ENCODE measurements at regions not wholly inside any gene's neighbourhood (a gene's known extent, or its start where the extent isn't known, plus 50 kb on each side); places are given as distances from the start of the nearest gene placed in this dataset.
A peak's percentile ranks its signal among the peaks of the same experiment; 100 is the strongest.
"Not testable (repeated sequence)": the region's sequence is repeated elsewhere in the genome, so short reads cannot be mapped to it uniquely, and the experiment has no call there.

DNA sequence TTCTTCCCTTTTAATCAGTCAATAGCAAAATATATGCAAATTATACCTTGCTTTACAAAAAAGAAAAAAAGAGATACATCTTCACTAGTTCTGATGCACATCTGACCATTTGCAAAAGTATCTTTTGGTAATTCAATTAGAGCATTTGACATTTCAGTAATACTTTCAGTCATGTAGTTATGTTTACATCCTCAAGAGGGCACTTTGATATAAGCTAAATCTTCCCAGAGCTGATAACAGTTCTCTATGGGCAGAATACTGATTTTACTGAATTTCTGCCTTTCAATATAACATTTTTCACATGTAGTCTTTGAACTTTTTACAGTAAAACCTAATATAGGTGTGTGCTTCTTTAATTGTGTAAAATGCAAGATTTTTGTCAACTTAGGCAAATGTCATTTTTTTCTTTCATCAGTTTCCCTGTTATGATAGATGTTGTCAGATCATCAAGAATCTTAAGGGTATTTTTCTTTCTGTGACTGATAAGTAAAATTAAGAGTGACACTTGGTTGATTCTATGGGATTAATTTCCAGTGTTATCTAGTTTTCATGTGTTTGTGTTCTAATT is 703.5 kb upstream of the SEMA3D start:
- peak; percentile 10 for DNase-seq

DNA sequence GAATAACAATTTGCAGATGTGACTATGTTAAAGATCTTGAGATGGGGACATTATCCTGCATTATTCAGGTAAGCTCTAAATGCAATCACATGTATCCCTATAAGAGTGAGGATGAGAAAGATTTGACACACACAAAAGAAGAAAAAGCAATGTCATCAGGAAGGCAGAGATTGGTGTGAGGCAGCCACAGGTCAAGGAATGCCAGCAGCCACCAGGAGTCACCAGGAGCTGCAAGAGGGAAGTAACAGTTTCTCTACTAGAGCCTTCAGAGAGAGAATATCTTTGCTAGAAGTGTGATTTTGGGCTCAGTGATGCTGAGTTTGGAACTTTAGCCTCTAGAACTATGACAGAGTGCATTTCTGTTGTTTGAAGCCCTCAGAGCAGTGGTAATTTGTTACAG is 700.3 kb upstream of the SEMA3D start:
- no peak for DNase-seq

GRCh38 chr7:85882335-85882734 is 695.5 kb upstream of the SEMA3D start:
- no peak for DNase-seq

DNA sequence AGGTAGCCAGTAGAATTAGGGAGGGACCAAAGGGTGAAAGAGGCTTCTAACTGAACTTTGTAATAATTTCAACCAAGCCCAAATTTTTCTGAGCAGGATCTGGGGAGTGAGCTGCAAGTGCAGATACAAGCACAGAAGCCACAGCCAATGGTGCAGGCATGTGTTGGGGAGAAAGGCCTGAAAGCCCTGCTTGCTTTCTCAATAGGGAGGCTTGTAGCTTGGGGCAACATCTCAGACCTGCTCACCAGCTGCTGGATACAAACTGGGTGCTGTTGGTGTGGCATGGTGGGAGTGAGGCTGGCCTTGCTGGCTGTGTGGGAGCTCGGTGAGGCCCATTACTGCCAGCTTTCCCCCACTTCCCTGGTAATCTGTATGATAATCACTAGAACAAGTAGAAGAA is 688.5 kb upstream of the SEMA3D start:
- no peak for DNase-seq

GRCh38 chr7:85866540-85866939 is 679.7 kb upstream of the SEMA3D start:
- no peak for DNase-seq

GRCh38 chr7:85851571-85852193 is 664.8 kb upstream of the SEMA3D start:
- DNase-seq = peak; percentile 24

GRCh38 chr7:85850381-85850780 is 663.5 kb upstream of the SEMA3D start:
- no peak for DNase-seq

DNA sequence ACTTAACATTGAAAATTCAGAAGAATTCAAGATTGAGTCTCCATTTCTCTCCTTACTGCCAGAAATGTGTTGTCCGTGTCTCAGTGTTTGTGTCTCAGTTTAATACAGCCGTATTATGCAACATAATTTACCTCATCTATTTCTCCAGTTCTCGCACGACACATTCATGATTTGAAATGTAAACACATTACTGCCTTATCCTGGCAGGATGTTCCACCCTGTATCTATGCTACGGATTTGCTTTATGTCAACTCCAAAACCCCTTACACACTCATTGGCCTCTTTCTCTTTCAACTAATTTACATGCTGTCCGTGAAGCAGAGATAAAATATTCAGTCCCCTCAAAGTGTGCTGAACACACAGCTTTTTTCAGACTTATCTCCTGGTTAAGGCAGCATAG is 653.7 kb upstream of the SEMA3D start:
- DNase-seq = no peak

GRCh38 chr7:85833066-85833465 is 646.2 kb upstream of the SEMA3D start:
- no peak for DNase-seq

DNA sequence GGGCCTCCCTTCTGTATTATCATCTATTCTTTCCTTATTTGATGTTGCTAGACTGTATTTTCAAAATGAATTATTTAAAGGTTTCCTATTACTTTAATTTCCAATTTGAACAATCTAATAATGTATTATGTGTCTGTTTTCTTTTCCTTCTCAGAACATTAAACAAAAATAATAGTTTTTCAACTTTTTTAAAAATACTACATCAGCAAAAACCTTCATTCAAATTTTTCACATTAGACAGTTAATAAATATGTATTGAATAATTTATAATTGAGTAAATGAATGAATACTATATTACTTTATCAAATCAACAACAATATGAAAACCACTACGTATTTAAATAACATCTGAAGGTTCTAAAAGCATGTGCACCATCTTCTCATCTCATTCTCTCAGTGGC is 644.1 kb upstream of the SEMA3D start:
- no peak for DNase-seq

- peak; percentile 18 for DNase-seq
Measured at GRCh38 chr7:85829817-85830432, 643.1 kb upstream of the SEMA3D start.

- no peak for DNase-seq
Measured at GRCh38 chr7:85829176-85829575, 642.3 kb upstream of the SEMA3D start.

DNA sequence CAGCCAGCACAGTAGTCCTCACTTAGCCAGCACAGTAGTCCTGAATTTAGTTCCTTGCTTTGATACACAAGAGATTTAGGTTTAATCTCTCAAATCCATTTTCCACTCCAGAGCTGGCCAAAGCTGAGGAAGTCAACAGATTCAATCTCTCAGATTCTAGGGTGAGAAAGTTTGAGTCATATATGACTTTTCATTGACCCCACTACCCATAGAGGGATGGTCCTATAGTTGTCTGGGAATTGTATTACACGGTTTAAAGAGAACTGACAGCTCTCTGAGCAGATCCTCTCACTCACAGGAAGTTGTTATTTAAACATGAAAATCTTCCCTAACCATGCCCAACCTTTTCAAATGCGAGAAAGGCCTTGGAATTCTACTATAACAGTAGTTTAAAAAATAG is 641.8 kb upstream of the SEMA3D start:
- DNase-seq = no peak

GRCh38 chr7:85823396-85824080 is 636.7 kb upstream of the SEMA3D start:
- no peak for DNase-seq

DNA sequence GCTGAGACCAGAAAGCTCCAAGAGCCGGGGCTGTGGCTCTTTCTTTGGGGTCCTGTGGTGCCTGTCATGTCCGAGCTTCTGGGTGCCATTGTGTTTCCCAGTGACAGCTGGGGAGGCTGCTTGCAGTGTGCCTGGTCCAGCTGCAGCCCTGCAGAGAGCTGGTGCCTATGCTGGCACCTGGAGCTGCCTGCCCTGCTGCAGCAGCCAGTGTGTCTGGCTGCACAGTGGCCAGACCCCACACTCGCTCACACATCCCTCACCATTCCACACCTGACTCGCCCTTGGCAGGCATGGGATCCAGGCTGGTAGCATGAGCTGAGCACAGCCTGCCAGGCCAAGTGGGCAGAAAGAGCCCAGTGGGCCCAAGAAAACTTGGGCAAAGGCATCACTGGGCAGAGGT is 635.1 kb upstream of the SEMA3D start:
- no peak for DNase-seq

DNA sequence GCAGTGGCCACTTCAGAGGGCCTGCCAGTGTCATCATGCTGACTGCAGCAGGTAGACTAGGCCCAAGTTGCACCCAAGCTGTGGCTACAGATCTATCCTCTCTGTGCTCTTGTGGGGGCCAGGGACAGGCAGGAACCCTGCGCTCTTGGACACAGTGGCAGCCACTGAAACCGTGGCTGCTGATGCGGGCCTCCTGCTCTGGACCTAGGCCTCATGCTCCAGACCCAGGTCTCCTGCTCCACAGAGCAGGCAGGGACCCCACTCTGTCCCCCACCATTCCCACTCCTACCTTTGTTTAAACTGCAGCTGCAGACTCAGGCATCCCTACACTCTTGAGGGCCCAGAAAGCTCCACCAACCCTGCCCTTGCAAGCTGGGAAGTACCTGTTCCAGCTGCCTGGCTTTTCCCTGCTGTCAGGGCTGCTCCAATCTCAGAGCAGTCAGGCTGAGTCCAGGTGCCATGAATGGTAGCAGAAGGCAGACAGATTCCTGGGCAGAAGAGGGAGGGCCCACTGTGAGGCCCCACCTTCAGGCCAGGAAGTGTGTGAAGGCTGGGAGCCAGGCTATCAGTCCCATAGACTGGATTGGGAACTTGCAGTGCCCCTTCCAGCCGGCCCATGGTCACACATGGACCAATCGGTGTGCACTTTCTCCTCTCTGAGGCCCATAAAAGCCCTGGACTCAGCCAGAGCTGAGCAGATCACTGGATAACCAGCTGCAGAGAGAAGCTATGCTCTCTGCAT is 634.0 kb upstream of the SEMA3D start:
- no peak for DNase-seq

DNA sequence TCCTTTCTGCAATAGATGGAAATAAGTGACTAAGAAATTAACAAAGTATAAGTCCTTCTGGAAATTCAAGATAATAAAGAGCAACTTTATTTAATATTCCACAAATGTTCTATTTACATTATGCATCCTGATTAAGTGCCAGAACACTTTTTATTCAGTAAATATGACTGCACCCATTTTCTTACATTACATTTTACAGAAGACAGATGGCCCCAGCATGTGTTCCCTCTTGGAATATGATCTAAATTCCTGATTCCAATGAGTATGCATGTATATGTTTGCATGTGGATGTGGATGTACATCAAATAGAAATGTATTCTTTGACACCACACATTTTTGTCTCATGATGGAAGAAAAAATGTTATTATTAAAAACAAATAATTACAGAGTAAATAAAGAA is 628.7 kb upstream of the SEMA3D start:
- DNase-seq = no peak

GRCh38 chr7:85806321-85806720 is 619.5 kb upstream of the SEMA3D start:
- no peak for DNase-seq

DNA sequence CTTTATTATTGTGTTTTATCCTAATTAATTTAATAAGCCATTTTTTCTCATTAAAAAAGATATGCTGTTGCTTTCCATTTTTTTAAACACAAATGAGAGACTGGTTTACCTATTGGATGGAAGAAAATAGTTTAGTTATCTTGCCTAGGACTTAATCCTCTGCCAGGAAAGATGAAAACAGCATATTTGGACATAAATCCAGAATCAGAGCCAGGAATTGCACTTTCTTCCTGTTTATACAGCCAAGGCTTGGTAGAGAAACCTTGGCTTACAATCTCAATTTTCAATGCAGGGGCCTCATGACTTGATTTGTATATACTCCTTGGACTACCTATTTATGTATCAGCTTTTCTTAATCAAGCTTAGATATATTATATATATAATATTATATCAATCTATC is 618.8 kb upstream of the SEMA3D start:
- no peak for DNase-seq

- no peak for DNase-seq
Measured at GRCh38 chr7:85805249-85805648, 618.4 kb upstream of the SEMA3D start.

- no peak for DNase-seq
Measured at GRCh38 chr7:85802211-85802610, 615.4 kb upstream of the SEMA3D start.

DNA sequence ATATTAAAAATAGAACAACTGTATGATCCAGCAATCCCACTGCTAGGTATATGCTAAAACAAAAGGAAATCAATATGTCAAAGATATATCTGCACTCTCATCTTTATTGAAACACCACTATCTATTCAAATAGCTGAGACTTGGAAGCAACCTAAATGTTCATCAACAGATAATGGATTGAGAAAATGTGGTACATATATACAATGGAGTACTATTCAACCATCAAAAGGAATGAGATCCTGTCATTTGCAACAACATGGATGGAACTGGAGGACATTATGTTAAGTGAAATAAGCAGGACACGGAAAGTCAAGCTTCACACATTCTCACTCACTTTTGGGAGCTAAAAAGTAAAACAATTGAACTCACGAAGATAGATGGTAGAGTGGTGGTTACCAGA is 610.1 kb upstream of the SEMA3D start:
- DNase-seq = no peak

- DNase-seq = not testable (repeated sequence)
Measured at GRCh38 chr7:85791098-85791497, 604.2 kb upstream of the SEMA3D start.
